ENCODE measurements at regions not wholly inside any gene's neighbourhood (a gene's known extent, or its start where the extent isn't known, plus 50 kb on each side); places are given as distances from the start of the nearest gene placed in this dataset.

GRCh38 chr2:71846669-71847291 lies 300.9 kb downstream of the CYP26B1 start:
- TF ChIP-seq FOXM1 (IDR thresholded peaks at IDR 0.05; ENCODE audit: low read depth, low read length) (no peak), CTCF (IDR thresholded peaks at IDR 0.05 in 2 of 3, conservative IDR thresholded peaks at IDR 0.05 in 1 of 3; ENCODE audit: control insufficient read depth in 2 of 3, extremely low read depth in 1 of 3, insufficient read depth in 1 of 3, low read depth in 3 of 3, low read length in 3 of 3) (no peak), TARDBP (IDR thresholded peaks at IDR 0.05; ENCODE audit: borderline replicate concordance) (no peak), BCL3 (IDR thresholded peaks at IDR 0.05; ENCODE audit: borderline replicate concordance, insufficient read depth, low read depth, low read length, poor library complexity, severe bottlenecking) (no peak), MTA2 (IDR thresholded peaks at IDR 0.05; ENCODE audit: low read depth) (no peak), ZBTB40 (IDR thresholded peaks at IDR 0.05; ENCODE audit: borderline replicate concordance) (no peak), SP1 (IDR thresholded peaks at IDR 0.05; ENCODE audit: low read depth, low read length) (no peak), SMARCA5 (IDR thresholded peaks at IDR 0.05) (no peak), NFXL1 (IDR thresholded peaks at IDR 0.05; ENCODE audit: borderline replicate concordance) (no peak), EZH2 (IDR thresholded peaks at IDR 0.05; ENCODE audit: borderline replicate concordance, control insufficient read depth, low read depth, low read length) (no peak), POLR2A (IDR thresholded peaks at IDR 0.05; ENCODE audit: low read depth, low read length) (no peak), USF2 (IDR thresholded peaks at IDR 0.05; ENCODE audit: borderline replicate concordance, low read depth, low read length) (no peak)

All from GM12878 (cell line).